Loucy (cell line): ENCODE measurements at regions not wholly inside any gene's neighbourhood (a gene's known extent, or its start where the extent isn't known, plus 50 kb on each side); places are given as distances from the start of the nearest gene placed in this dataset.

Experiments used
- H2AFZ ChIP-seq: fragments of 200-600 bp; sonication (generic); 2 replicates; pipeline ENCODE4 v1.6.0; 2016; ENCODE audit warnings: antibody characterized with exemption, mild to moderate bottlenecking, low read length, moderate library complexity
- H3F3A ChIP-seq: fragments of 200-600 bp; 2 replicates; pipeline ENCODE4 v1.6.0; 2016; ENCODE audit warnings: antibody characterized with exemption, low read depth, mild to moderate bottlenecking
- H3K27me3 ChIP-seq: fragments of 200-600 bp; sonication (generic); 2 replicates; pipeline ENCODE4 v1.6.1; 2014; ENCODE audit warnings: low read length, mild to moderate bottlenecking; ENCODE audit not compliant: insufficient read depth, poor library complexity, severe bottlenecking
- H3K36me3 ChIP-seq: fragments of 200-600 bp; sonication (generic); 2 replicates; pipeline ENCODE4 v1.6.1; 2016; ENCODE audit warnings: low read length; ENCODE audit not compliant: insufficient read depth
- H3K4me1 ChIP-seq: fragments of 200-600 bp; sonication (generic); 2 replicates; pipeline ENCODE4 v1.5.1; 2014; ENCODE audit warnings: low read length, mild to moderate bottlenecking; ENCODE audit not compliant: insufficient read depth, poor library complexity, severe bottlenecking
- H3K4me2 ChIP-seq: fragments of 200-600 bp; sonication (generic); 2 replicates; pipeline ENCODE4 v1.6.0; 2014; ENCODE audit warnings: antibody characterized with exemption, low read length, low read depth, mild to moderate bottlenecking; ENCODE audit not compliant: poor library complexity, severe bottlenecking
- H3K4me3 ChIP-seq: fragments of 200-600 bp; sonication (generic); 2 replicates; pipeline ENCODE4 v1.5.1; 2014; ENCODE audit warnings: low read length, mild to moderate bottlenecking, mixed read lengths; ENCODE audit not compliant: poor library complexity, severe bottlenecking
- H3K79me2 ChIP-seq: fragments of 200-600 bp; sonication (generic); 2 replicates; pipeline ENCODE4 v1.6.1; 2014; ENCODE audit warnings: low read length; ENCODE audit not compliant: insufficient read depth
- H3K9ac ChIP-seq: fragments of 200-600 bp; sonication (generic); 2 replicates; pipeline ENCODE4 v1.6.0; 2014; ENCODE audit warnings: mild to moderate bottlenecking, low read depth, low read length, moderate library complexity; ENCODE audit not compliant: poor library complexity, severe bottlenecking
- H3K9me2 ChIP-seq: fragments of 200-600 bp; sonication (generic); replicated peaks from 2 replicates; pipeline ENCODE4 v1.6.1; 2016; ENCODE audit warnings: low read depth, low read length, mixed read lengths
- H3K9me3 ChIP-seq: fragments of 200-600 bp; sonication (generic); 2 replicates; pipeline ENCODE4 v1.6.1; 2014; ENCODE audit warnings: mild to moderate bottlenecking, antibody characterized with exemption, low read length, low read depth; ENCODE audit not compliant: insufficient read depth
- H4K20me1 ChIP-seq: fragments of 200-600 bp; sonication (generic); 2 replicates; pipeline ENCODE4 v1.6.0; 2014; ENCODE audit warnings: antibody characterized with exemption, low read length, mild to moderate bottlenecking; ENCODE audit not compliant: insufficient read depth, poor library complexity, severe bottlenecking
- EZH2phosphoT487 ChIP-seq: fragments of 200-600 bp; IDR thresholded peaks from 2 replicates; pipeline ENCODE4 v1.6.1; 2018; ENCODE audit warnings: antibody characterized with exemption, mild to moderate bottlenecking, moderate library complexity, borderline replicate concordance
- TF ChIP-seq, protein P1 (sequence below): fragments of 200-600 bp; sonication (generic); conservative IDR thresholded peaks from 2 replicates; pipeline ENCODE4 v1.5.1; 2014; ENCODE audit warnings: mild to moderate bottlenecking, antibody characterized with exemption, low read length

DNA sequence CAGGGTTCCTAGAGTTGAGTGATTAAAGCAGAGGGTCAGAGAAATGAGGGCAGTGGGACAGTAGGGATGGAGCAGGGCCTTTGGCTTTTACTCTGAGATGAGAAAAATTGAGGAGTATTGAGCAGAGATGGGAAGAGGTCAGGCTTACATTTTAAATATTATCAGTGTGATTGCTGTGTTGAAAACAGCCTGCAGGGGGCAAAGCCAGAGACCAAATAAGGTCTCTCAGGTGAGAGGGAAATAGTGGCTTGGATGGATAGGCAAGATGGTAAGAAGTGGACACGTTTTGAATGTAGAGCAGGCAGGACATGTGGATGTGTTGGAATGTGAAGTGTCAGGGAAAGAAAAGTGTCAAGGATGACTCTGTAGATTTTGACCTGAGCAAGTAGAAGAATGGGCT lies 105.0 kb upstream of the MAP3K7 start:
- H3F3A ChIP-seq, result no peaks in the 10 kb centered on the region
- no peaks in the 10 kb centered on the region for H3K79me2 ChIP-seq
- no peaks in the 10 kb centered on the region for H3K4me1 ChIP-seq
- no peaks in the 10 kb centered on the region for H3K9me2 ChIP-seq
- no peaks in the 10 kb centered on the region for H3K27me3 ChIP-seq
- H3K9ac ChIP-seq, result no peak overlapping the region
- no peak overlapping the region for H3K4me3 ChIP-seq
- H2AFZ ChIP-seq, result no peak overlapping the region
- H3K9me3 ChIP-seq, result no peaks in the 10 kb centered on the region
- TF ChIP-seq, protein P1, sequence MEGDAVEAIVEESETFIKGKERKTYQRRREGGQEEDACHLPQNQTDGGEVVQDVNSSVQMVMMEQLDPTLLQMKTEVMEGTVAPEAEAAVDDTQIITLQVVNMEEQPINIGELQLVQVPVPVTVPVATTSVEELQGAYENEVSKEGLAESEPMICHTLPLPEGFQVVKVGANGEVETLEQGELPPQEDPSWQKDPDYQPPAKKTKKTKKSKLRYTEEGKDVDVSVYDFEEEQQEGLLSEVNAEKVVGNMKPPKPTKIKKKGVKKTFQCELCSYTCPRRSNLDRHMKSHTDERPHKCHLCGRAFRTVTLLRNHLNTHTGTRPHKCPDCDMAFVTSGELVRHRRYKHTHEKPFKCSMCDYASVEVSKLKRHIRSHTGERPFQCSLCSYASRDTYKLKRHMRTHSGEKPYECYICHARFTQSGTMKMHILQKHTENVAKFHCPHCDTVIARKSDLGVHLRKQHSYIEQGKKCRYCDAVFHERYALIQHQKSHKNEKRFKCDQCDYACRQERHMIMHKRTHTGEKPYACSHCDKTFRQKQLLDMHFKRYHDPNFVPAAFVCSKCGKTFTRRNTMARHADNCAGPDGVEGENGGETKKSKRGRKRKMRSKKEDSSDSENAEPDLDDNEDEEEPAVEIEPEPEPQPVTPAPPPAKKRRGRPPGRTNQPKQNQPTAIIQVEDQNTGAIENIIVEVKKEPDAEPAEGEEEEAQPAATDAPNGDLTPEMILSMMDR, result peak; percentile 51
- TF ChIP-seq EZH2phosphoT487, result no peak
- no peaks in the 10 kb centered on the region for H3K36me3 ChIP-seq
- no peaks in the 10 kb centered on the region for H4K20me1 ChIP-seq
- no peak overlapping the region for H3K4me2 ChIP-seq

DNA sequence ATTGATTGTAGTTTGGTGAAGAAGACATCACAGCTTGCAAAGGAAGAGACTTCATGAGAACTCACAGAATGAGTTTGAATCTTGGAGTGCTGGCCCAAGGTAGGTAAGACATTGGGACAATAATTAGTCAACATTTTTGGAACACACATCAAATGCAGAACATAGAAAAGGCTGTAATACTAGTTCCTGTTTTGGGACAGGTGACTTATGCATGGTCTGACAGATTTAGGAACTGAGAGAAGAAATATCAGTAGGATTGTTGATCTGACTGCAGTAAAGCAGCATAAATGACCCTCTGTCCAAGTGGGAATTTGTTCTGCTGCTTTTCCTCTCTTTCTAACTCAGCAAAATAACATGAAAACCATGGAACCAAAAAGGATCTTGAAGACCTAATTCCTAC lies 102.3 kb upstream of the MAP3K7 start:
- Histone ChIP-seq H3K27me3 (no peaks in the 10 kb centered on the region), H3K9me3 (no peaks in the 10 kb centered on the region), H3K9ac (no peak overlapping the region), H3K79me2 (no peaks in the 10 kb centered on the region), H4K20me1 (no peaks in the 10 kb centered on the region), H3K4me3 (no peak overlapping the region), H3K36me3 (no peaks in the 10 kb centered on the region), H3K4me1 (no peaks in the 10 kb centered on the region), H3K9me2 (no peaks in the 10 kb centered on the region), H2AFZ (no peak overlapping the region), H3K4me2 (no peak overlapping the region), H3F3A (no peaks in the 10 kb centered on the region)
- TF ChIP-seq, protein P1, result no peak
- no peak for TF ChIP-seq EZH2phosphoT487

DNA sequence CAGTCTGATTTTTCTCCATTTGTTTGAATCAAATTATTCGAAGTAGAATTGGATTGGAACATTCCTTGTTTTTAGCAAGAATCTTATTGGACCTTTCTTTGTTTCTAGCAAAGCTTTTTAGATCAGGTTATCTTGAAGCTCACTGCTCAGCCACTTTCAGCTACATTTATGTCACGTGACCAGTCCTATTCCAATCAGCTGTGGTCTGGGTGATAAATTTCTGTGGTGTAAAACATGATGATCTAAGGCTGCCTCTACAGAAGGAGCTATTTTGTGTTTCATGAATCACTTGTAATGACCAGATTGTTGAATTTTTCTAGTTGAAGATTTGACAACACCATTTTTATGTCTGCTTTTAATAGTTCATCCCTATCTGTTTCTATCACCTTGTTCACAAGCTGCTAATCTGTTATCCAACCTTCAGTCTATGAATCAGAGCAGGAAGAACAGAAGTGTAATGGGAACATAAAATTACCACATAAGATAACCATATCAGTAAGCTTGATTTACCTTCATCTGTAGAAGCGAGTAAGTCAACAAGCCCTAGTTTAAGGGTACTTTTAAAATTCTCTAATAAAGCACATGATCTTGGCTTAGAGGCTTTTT lies 101.0 kb upstream of the MAP3K7 start:
- Histone ChIP-seq H3K27me3 (no peaks in the 10 kb centered on the region), H3K9me2 (no peaks in the 10 kb centered on the region), H3K4me2 (no peak overlapping the region), H3K9ac (no peak overlapping the region), H4K20me1 (no peaks in the 10 kb centered on the region), H3K9me3 (no peaks in the 10 kb centered on the region), H3K4me1 (no peaks in the 10 kb centered on the region), H2AFZ (no peak overlapping the region), H3F3A (no peaks in the 10 kb centered on the region), H3K79me2 (no peaks in the 10 kb centered on the region), H3K4me3 (no peak overlapping the region), H3K36me3 (no peaks in the 10 kb centered on the region)
- TF ChIP-seq, protein P1, result no peak
- no peak for TF ChIP-seq EZH2phosphoT487
